Activated CD4-positive, alpha-beta T cell treated with anti-CD3 and anti-CD28 coated beads, Interleukin-2, amount 50 U/mL, for 4 hours (primary cell): ENCODE measurements at regions not wholly inside any gene's neighbourhood (a gene's known extent, or its start where the extent isn't known, plus 50 kb on each side); places are given as distances from the start of the nearest gene placed in this dataset.
"Not testable (repeated sequence)": the region's sequence is repeated elsewhere in the genome, so short reads cannot be mapped to it uniquely, and the experiment has no call there.

ENCODE experiments used
- DNase-seq, 2 experiments: peaks; one replicate each; pipeline ENCODE4 v3.0.0-alpha.2; 2020

DNA sequence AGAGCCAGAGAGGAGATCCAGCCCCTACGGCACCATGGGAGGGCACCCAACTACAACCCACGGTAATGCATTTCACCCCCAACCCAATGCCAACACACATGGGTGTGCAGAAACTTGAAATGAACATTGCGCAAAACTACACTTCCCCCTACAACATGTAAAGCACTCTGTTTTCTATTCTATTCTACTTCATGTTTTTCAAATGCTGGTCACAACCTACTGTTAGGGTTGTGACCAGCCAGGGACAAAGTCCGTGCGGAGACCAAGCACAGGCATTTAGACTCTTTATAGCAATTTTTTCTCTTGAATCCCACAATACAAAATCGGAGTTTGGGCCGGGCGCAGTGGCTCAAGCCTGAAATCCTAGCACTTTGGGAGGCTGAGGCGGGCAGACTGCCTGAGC lies 90.6 kb downstream of the MRPL14 start:
- no peak for DNase-seq

DNA sequence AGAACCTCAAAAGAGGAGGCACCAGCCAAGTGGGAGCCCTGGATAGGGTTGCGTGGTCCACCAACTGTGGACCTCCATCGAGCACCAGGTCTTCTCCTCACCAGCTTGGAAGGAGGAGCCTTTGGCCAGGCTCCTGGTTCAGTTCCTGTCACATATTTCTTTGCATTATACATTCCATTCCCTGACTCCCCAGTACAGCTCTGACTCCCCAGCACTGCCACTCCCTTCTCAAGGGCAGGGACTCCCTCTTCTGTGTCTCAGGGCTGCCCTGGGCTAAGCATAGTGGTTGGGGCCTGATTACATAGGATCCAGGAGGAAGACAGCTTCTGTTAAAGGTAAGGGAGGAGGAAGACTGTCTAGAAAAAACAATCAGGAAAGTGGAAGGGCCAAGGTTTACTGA lies 91.1 kb downstream of the MRPL14 start:
- DNase-seq = no peak

DNA sequence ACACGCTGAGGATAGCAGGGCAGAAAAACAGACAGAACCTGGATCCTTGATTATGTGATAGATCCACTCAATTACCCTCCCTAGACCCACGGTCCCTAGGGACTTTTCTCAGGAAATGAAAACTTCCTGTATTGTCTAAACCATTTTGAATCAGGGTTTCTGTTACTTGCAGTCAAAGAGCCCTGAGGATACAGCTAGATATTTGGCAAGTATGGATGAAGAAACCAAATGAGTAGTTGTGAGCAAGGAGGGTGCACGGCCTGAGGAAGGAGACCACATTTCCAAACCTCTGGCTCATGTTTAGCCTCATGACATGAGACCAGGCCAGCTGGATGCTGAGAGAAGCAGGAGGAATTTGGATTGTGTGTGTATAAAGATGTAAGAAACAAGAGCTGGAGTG lies 91.6 kb downstream of the MRPL14 start:
- no peak for DNase-seq

DNA sequence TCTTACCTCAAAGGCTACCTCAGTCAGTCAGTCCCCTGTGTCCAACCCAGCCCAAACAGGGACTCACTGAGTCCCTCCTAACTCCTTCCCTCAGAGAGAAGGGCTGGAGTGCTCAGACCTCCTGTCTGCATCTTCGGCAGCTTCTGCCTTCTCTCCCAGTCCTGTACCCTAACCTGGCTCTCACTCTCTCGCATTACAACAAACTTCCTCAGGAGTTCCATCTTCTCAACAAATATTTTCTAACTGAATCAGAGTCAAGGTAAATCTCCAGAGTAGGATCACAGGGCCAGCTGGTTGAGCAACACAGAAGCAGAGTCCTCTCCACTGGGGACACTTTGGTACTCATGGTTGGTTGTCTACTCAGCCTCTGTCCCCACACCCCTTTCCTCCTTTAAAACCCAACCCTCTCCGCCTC lies 92.3 kb downstream of the MRPL14 start:
- no peak for DNase-seq

DNA sequence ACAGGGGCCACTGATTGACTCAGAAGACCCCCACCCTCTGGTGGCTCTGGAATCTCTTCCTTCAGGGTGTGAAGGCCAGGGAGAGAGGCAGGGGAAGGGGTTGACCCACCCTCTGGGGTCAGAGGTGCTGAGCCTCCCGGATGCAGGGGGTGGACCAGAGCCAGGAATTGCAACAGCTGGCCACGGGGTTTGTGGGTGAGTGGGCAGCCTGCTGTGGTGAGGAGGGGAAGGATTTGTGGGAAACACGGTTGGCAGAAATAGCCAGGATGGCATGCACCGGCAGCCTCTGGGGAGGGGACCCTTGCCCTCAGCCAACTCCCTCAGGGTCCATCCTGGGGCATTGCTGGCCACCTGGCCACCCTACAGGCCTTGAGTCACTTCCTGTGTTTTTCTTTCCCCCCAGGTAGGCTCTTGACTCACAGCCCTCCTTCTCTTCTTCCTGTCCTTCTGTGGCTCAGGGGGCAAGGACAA lies 92.8 kb downstream of the MRPL14 start:
- DNase-seq = no peak

DNA sequence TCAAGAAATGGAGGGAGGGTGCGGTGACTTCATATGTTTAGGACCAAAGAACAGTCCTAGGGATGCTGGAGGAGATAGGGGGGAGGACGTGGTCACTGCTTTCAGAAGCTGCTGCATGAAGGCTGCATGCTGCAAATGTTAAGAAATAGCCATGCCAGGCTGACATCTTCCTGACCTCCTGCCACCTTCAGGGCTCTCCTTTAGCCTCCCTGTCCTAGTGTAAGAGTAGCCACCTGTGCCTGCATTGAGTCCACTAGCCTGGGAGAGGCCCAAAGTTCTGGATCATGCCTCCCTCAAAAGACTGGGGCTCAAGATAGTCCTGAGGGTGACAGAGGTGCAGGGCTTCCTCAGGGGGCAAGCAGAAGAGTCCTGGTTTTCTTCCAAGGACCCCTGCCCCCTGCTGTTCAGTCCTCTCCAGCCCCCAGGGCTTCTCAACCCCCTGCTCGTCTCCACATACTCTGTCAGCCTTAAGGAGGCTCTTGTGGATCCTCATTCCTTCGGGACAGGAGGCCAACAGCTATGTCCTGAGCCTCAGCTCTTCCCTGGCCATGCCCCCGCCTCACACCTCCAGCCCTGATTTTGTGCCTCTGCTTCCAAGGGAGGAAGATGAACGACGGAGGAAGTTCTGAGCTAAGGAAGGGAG lies 96.3 kb downstream of the MRPL14 start:
- no peak for DNase-seq

DNA sequence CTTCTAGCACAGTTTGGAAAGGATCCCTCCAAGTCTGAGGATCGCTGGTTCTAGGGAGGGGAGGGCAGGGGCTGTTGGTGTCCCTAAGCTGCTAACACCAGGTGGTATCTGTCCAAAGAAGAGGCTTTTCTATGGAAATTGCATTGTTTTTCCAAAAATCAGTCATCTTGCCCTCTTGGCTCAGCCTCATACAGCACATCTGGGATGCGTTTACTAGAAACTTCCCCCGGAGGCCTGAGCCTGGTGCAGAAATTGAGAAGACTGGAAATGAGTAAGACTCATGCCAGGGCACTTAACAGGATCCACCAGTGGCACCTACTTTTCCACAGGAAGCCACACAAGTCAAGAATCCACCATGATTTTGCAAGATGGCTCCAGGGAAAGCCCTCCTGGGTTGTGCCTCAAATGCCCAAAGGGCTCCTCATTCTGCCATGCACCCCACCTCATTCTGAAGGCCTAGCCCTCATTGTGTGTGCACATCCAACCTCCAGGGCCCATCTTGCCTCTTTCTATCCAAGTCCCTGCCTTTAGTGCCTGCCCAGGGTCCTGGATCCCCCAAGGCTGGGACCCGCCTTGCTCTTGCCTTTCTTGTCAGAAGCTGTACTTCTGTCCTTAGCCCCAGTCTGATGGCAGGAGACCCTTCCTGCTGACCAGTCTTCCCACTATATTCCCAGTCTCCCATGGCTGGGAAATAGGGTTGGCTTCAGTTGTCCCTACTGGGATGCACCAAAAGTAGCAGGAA lies 97.6 kb downstream of the MRPL14 start:
- DNase-seq = no peak

DNA sequence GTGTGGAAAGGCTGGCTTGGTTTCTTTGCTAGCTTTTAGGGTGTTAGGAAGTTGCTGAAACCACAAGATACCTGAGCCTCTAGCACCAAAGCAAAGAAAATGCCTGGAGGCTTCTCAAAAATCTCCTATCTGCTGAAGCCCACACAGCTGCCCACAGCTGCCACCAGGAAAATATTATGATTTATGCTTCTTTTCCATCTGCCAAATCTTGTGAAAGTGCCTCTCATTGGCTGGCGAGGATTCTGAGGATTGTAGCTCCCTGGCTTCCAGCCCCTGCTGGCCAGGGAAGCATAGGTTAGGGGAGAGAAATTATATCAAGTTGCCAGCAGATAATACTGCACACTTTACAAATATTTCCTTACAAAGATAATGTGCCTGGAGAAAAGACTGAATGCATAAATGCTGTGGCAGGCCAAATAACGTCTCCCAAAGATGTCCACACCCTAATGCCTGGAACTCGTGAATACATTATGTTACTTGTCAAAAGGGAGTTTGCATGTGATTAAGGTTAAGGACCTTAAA lies 98.4 kb downstream of the MRPL14 start:
- no peak for DNase-seq

DNA sequence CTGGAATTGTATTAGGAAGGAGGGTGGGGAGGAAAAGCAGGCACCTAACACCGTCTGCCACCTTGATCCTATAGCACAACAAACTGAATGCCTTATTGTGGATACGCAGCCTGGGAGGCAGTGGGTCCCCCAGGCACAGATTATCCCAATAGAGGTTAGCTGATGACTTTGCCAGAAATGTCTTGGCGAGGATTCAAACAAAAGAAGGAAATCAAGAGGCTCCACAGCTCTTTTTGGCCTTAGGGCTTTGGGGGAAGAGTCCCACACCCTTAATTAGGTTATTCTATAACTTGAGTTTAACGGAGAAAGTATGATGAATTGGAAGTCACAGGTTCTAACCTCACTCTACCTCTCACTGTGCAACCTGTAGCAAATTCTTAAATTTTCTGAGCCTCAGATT lies 102.0 kb downstream of the MRPL14 start:
- DNase-seq = no peak

DNA sequence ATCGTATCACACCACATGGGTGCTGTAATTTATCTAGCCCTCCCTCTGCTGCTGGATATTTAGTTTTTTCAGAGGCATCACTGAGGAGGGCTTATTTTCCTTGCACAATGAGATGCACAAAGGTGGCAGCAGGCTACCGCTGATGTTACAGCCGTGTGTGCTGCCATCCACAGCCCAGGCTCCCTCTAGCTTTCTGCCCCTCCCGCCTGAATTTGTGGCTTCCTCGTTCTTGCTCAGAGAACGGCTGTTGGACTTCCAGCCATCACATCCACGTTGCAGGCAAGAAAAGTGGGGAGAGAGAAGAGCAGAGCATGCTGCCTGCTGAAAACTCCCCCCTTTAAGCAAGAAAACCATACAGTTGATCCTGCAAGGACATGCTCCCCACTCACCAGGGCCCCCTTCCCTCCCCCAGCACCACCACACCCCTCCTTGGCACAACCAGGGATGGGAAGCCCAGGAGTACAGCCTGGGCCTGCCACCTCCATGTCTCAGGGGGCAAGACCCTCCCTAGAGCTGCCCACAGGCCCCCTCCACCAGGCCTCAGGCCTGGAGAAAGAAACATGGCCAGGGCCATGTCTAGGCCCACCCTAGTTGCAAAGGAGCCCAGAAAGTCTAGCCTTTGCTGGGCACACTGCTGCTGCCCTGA lies 102.6 kb downstream of the MRPL14 start:
- no peak for DNase-seq

DNA sequence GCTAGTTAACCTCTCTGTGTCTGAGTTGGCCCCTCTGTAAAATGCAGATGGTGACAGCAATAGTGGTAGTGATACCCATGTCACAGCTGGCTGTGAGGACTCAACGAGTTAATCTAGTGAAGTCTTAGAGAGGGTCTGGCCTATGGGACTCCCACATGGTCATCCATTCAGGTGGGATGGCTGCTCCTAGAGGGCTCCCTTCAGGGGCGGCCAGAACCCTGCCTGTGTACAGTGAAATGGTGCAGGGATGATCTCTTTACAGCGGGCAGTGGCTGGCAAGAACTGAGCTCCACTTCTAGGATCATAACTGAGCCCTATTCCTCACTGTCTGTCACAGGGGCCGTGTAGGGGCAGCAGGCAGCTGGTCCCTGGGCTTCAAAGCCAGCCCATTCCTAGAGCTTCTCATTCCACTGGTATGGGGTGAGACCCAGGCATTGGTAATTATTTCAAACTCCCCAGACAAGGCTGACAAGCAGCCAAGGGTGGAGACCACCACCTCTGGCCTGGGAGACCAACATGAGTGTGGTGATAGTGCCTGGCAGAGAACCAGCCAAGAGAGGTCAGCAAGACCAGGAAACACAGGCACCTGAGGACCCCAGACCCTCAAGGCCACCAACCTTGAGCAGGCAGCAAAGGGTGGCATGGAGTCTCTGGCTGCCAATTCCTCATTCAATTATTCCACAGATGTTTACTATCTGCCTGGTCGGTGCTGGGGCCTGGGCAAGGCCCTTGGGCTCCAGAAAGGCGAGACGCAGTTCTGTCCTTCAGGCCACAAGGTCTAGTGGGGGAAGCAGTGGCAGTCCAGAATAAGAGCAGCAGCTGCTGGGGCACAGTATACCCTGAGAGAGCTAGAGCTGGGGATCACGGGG lies 103.4 kb downstream of the MRPL14 start:
- no peak for DNase-seq

DNA sequence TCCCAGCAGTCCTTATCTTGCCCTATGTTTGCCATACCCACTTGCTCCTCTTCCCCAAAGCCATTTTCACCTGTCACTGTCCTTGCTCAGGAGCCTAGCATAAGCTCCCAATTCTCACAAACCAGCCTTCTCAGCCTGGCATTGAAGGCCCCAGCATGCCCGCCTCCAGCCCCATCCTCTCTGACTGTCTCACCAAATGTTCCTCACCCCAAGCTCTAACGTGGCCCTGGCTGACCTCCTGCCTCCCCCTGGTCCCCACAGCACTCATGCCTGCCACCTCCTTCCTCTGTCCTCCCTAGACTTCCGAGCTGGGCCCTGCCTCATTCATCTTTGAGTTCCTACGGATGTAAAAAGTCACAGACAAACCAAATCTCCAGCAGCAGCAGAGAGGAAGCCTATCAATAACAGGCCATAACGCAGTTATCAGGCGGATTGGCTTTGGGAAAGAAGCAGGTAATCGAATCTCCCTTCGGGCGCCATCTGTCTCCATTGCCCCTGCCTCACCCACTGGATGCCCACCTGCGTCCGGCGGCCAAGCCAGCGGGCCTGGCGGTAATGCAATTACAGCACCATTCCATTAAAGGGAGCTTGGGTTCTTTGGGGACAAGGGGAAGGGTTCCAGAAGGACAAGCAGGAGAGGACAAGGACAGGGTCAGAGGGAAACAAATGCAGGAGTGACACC lies 104.4 kb downstream of the MRPL14 start:
- no peak for DNase-seq

DNA sequence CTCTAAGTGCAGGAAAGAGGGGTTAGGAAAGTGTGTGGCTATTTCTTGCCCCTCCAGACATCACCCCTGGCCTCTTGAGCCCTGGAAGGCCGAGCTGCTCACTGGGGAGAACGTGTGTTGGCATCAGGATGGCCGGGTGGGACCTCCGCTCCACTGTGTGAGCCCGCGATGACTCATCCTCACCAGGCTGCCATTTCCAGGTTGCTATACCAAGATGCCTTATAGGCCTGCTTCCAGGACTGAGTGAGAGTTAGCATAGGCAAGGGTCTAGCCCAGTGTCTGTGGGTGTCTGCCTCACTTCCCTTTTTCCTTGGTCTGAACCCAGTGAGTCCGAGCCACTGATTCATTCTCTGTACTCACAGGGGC lies 105.0 kb downstream of the MRPL14 start:
- DNase-seq = no peak

DNA sequence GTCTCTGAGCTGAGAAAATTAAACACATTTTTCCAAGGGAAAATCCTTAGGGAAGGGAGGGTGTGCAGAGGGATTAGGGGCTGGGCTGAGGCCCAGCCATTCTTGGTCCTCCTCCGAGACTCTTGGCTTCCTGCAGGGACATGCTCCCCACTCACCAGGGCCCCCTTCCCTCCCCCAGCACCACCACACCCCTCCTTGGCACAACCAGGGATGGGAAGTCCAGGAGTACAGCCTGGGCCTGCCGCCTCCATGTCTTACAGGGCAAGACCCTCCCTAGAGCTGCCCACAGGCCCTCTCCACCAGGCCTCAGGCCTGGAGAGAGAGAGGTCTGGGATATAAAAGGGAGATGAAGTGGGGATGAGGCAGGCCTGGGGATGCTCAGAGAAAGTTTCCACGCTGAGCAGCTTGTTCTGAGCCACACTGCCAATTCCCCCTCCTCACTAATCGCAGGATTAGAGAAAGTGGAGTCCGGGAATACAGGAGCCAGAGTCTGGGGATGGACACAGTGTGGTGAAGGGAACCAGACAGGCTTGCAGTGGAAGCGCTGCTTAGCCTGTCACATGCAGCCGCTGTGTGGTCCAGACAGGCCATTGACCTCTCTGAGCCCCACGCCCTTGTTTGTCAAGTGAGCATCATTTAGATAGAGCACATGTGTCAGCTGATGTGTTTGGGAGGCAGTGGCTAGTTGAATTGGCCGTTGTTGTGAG lies 105.5 kb downstream of the MRPL14 start:
- no peak for DNase-seq

DNA sequence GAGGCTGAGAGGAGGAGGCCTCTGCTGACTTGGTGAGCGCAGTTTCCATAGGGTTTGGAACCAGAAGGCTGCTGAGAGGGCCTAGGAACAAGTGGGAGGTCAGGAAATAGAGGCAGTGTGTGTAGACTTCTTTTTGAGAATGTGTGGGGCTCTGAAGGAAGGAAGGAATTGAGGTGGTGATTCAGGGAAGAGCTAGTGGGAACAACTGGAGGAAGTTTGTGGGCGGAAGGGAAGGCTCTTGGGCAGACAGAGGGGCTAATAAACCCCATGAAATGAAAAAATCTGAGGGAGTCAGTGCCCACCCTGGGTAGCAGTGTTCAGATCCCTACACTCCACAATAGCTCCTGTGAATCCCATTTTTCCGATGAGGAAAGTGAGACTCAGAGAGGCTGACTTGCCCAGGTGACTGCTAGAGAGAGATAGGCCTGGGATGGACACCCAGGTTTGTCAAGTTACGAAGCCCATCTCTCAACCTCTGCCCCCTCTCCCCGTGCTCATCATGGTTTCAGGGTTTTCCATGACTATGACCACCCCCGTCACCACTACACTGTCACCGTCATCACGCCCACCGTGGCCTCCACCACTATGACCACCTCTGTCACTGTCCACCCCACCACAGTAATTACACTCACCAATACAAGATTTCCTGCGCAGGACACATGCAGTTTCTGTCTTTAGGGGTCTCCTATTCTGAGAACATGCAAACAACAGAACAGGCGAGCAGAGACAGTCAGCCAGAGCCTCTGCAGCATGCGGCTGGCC lies 106.4 kb downstream of the MRPL14 start:
- no peak for DNase-seq

DNA sequence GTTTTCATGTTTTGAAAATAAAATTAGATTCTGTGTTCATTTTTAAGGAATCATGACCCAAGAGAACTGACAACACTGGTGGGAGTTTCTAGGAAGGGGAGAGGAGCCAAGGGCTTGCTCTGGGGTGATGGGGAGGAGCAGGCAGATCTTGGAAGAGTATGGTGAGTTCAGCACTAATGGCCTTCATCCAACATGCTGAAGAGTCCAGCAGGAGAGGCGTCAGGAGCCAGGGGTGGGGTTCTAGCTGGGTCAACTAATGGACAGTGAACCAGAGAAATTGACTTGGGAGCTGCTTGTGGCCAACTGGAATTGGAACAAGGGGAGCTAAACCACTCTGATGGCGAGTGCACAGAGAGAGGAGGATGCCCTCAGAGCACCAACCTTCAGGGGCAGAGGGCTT lies 107.1 kb downstream of the MRPL14 start:
- DNase-seq = no peak

DNA sequence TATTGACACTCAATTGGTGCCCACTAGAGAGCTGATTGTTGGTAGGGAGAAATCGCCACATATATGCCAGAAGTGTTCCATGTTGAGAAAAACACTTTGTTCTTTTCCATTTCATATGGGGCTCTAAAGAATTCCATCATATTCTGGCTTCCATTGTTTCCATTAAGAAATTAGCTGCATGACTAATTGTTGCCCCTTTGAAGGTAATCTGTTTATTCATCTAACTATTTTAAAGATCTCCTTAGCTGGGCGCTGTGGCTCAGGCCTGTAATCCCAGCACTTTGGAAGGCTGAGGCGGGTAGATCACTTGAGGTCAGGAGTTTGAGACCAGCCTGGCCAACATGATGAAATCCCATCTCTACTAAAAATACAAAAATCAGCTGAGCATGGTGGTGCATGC lies 109.9 kb downstream of the MRPL14 start:
- not testable (repeated sequence) for DNase-seq

DNA sequence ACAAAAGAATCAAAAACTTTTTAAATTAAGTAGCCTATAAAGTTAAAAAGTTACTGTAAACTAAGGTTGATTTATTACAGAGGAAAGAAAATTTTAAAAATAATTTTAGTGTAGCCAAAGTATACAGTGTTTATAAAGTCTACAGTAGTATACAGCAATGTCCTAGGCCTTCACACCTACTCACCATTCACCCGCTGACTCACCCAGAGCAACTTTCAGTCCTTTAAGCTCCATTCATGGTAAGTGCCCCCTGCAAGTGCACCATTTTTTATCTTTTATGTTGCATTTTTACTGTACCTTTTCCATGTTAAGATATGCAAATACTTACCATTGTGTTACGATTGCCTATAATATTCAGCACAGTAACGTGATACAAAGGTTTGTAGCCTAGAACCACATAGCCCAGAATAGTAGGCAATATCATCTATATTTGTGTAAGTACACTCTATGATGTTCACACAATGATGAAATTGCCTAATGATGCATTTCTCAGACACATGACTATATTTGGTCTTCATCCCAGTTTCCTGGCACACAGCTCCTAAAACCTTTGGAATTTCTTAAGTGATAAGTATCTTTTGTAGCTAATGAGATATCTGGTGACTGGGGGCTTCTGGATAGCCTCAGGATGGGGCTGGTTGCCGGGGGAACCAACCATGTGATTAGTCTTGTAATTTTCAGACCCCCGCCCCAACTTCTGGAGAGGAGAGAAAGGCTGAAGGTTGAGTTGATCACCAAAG lies 111.0 kb downstream of the MRPL14 start:
- no peak for DNase-seq

DNA sequence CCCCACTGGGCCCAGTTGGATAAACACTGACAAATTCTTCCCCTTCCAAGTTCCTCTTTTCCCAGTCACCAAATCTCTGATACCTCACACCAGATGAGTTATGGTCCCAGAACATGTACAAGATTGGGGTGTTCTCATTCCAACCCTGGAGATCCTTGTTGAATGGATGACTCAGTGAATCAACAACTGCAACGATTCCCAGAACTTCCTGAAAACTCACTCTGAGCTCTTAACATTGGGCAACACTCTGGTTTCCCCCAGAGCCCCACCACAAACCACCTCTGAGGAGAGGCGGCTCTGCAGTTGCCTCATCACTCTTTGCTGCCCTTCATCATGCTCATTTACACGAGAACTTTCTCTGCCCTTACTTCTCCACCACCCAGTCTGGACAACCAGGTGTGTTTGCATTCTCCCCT lies 115.2 kb downstream of the MRPL14 start:
- no peak for DNase-seq

DNA sequence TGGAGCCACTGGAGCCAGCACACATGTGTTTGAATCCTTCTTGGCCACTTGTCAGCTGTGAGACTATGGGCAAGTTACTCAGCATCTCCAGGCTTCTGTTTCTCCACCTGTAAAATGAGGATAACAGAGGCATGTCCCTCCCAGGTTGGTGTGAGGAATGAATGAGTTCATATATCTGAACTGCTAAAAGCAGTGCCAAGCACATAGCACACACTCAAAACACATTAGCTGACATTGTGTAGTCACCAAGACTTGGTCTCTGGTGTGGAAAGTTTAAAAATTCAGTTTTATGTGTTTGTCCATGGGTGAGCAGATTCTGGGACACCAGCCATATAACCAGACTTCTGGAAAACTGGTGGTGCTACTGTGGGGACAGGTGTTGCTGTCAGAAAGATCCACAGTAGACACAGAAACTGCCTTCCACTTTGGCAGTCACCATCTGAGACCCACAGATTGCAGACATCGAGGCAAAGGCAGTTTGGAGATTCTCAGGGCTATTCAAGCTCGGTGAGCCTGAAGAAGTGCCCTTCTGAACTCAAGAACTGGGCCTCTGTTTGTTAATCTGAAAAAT lies 115.8 kb downstream of the MRPL14 start:
- DNase-seq = no peak
